HEK293T (cell line): ENCODE measurements at regions not wholly inside any gene's neighbourhood (a gene's known extent, or its start where the extent isn't known, plus 50 kb on each side); places are given as distances from the start of the nearest gene placed in this dataset.

Experiments used
- CTCF ChIA-PET: fragments of 350-600 bp; formaldehyde crosslinking; extraction: SDS; loops from one replicate; lab custom pipeline; 2021; ENCODE audit warnings: antibody characterized with exemption, inconsistent platforms; lab: Yijun Ruan, JAX
- POLR2A ChIA-PET: fragments of 350-600 bp; formaldehyde crosslinking; extraction: SDS; loops from one replicate; lab custom pipeline; 2020; ENCODE audit warnings: antibody characterized with exemption, inconsistent platforms; lab: Yijun Ruan, JAX
- DNase-seq: peaks from one replicate; pipeline ENCODE4 v3.0.0; 2012; ENCODE audit warnings: mixed read lengths; ENCODE audit errors: extremely low spot score
- ARNT ChIP-seq: fragments of 450-650 bp; IDR thresholded peaks from 2 replicates; pipeline ENCODE4 v1.6.1; 2017; ENCODE audit warnings: mild to moderate bottlenecking
- BHLHE40 ChIP-seq: fragments of 450-650 bp; IDR thresholded peaks from 2 replicates; pipeline ENCODE4 v1.6.1; 2016; ENCODE audit warnings: mild to moderate bottlenecking, moderate library complexity, borderline replicate concordance
- CTBP1 ChIP-seq: fragments of 450-650 bp; IDR thresholded peaks from 2 replicates; pipeline ENCODE4 v1.6.1; 2016; ENCODE audit warnings: borderline replicate concordance
- ELF4 ChIP-seq: fragments of 450-650 bp; IDR thresholded peaks from 2 replicates; pipeline ENCODE4 v1.6.1; 2017; ENCODE audit warnings: antibody characterized with exemption
- FOXA1 ChIP-seq: fragments of 450-650 bp; IDR thresholded peaks from 2 replicates; pipeline ENCODE4 v1.6.1; 2016; ENCODE audit warnings: mild to moderate bottlenecking
- FOXK2 ChIP-seq: fragments of 450-650 bp; IDR thresholded peaks from 2 replicates; pipeline ENCODE4 v1.6.1; 2016; ENCODE audit warnings: mild to moderate bottlenecking
- FOXM1 ChIP-seq: fragments of 450-650 bp; IDR thresholded peaks from 2 replicates; pipeline ENCODE4 v1.6.1; 2017; ENCODE audit warnings: mild to moderate bottlenecking, borderline replicate concordance
- HDGF ChIP-seq: fragments of 450-650 bp; IDR thresholded peaks from 2 replicates; pipeline ENCODE4 v1.6.1; 2017; ENCODE audit warnings: antibody characterized with exemption, borderline replicate concordance
- L3MBTL2 ChIP-seq: fragments of 450-650 bp; conservative IDR thresholded peaks from 2 replicates; pipeline ENCODE4 v1.6.1; 2016; ENCODE audit warnings: mild to moderate bottlenecking
- LEF1 ChIP-seq: fragments of 450-650 bp; IDR thresholded peaks from 2 replicates; pipeline ENCODE4 v1.6.1; 2017; ENCODE audit warnings: mild to moderate bottlenecking, borderline replicate concordance
- NFRKB ChIP-seq: fragments of 450-650 bp; IDR thresholded peaks from 2 replicates; pipeline ENCODE4 v1.6.1; 2016; ENCODE audit warnings: mild to moderate bottlenecking, moderate library complexity
- SP1 ChIP-seq: fragments of 450-650 bp; IDR thresholded peaks from 2 replicates; pipeline ENCODE4 v1.6.1; 2017
- SUZ12 ChIP-seq: fragments of 450-650 bp; IDR thresholded peaks from 2 replicates; pipeline ENCODE4 v1.6.1; 2016; ENCODE audit warnings: mild to moderate bottlenecking
- TARDBP ChIP-seq: fragments of 450-650 bp; IDR thresholded peaks from 2 replicates; pipeline ENCODE4 v1.6.1; 2016
- ZNF384 ChIP-seq: fragments of 450-650 bp; IDR thresholded peaks from 2 replicates; pipeline ENCODE4 v1.6.1; 2016
- TF ChIP-seq, protein P1 (sequence below): fragments of 450-650 bp; IDR thresholded peaks from 2 replicates; pipeline ENCODE4 v1.6.1; 2016

DNA sequence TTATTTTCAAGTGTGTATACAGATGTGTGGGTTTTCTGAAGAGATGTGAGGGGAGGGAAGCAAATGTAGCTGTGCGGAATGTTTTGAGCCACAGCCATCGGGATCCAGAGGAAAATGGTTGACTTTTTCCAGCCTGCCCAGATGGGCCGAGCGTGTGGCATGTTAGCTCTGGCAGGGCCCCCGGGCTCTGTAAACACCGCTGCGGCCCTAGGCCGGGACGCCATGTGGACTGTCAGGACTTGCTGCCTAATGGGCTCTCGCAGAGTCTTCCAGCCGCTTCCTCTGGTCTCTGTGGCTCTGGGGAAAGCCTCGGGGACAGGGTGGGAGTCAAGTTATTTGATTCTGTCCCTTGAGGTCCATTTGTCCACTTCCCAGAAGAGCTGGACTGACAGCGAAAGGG is 109.6 kb upstream of the PTCH1 start:
- ChIA-PET CTCF (interaction anchor here (0.6 kb wide), 1 partner anchor 9 kb away, joined by 3 read pairs; no protein-coding TSS in a partner anchor), POLR2A (no interaction called here)
- DNase-seq, result no peak
- TF ChIP-seq TARDBP (no peak), HDGF (no peak), FOXA1 (no peak), SP1 (no peak), FOXM1 (no peak), ELF4 (no peak), BHLHE40 (no peak), LEF1 (no peak)
- TF ChIP-seq, protein P1, sequence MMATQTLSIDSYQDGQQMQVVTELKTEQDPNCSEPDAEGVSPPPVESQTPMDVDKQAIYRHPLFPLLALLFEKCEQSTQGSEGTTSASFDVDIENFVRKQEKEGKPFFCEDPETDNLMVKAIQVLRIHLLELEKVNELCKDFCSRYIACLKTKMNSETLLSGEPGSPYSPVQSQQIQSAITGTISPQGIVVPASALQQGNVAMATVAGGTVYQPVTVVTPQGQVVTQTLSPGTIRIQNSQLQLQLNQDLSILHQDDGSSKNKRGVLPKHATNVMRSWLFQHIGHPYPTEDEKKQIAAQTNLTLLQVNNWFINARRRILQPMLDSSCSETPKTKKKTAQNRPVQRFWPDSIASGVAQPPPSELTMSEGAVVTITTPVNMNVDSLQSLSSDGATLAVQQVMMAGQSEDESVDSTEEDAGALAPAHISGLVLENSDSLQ, result no peak

GRCh38 chr9:95623640-95624039 is 106.9 kb upstream of the PTCH1 start:
- no peak for TF ChIP-seq CTBP1
- TF ChIP-seq FOXM1, result no peak
- no peak for TF ChIP-seq SP1
- no peak for TF ChIP-seq SUZ12
- no peak for TF ChIP-seq L3MBTL2
- no peak for TF ChIP-seq FOXK2
- no peak for TF ChIP-seq ZNF384
- ChIA-PET CTCF (interaction anchor here (0.6 kb wide), 1 partner anchor 487 kb away, joined by 3 read pairs; no protein-coding TSS in a partner anchor), POLR2A (no interaction called here)
- DNase-seq, result no peak

- CTCF ChIA-PET, result no interaction called here
- POLR2A ChIA-PET, result no interaction called here
- DNase-seq, result no peak
- no peak for TF ChIP-seq NFRKB
- no peak for TF ChIP-seq SUZ12
- TF ChIP-seq FOXM1, result no peak
- TF ChIP-seq CTBP1, result no peak
- TF ChIP-seq ARNT, result no peak
- no peak for TF ChIP-seq HDGF
- TF ChIP-seq LEF1, result no peak
- no peak for TF ChIP-seq SP1
- no peak for TF ChIP-seq BHLHE40
- no peak for TF ChIP-seq ELF4
Observed at GRCh38 chr9:95620722-95621121, 104.0 kb upstream of the PTCH1 start.

DNA sequence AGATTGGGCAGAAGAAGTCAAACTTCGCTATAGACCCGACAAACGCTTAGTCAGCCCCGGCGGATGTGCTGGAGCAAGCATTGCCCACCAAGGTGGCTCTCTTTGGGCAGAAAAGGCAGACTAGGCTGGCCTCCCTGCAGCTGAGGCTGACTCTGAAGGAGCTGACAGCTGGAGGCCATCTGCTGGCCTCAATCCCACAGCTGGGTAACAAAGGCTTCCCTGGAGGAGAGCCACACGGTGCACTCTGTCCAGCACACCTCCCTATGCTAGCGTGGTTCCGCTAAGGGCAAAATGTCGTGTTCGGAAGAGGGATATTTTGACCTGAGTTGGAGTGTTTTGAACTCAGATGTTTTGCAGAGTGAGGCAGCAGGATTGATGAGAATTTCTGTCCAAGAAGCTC is 103.5 kb upstream of the PTCH1 start:
- CTCF ChIA-PET, result interaction anchor here (1.0 kb wide), 1 partner anchor 34 kb away, joined by 3 read pairs; no protein-coding TSS in a partner anchor
- no peak for DNase-seq
- TF ChIP-seq BHLHE40 (no peak), SUZ12 (no peak), CTBP1 (no peak), FOXM1 (no peak), HDGF (no peak), FOXA1 (no peak), LEF1 (no peak), ARNT (no peak), ELF4 (no peak), SP1 (no peak), L3MBTL2 (no peak), ZNF384 (no peak), NFRKB (no peak), TARDBP (no peak), FOXK2 (no peak)
- TF ChIP-seq, protein P1, result no peak
- POLR2A ChIA-PET, result no interaction called here

GRCh38 chr9:95615246-95615645 is 98.5 kb upstream of the PTCH1 start:
- POLR2A ChIA-PET, result no interaction called here
- TF ChIP-seq, protein P1, result no peak
- TF ChIP-seq SUZ12 (no peak), HDGF (no peak), FOXK2 (no peak), L3MBTL2 (no peak), CTBP1 (no peak), ARNT (no peak), FOXM1 (no peak), ZNF384 (no peak), TARDBP (no peak), FOXA1 (no peak), ELF4 (no peak), SP1 (no peak)
- CTCF ChIA-PET, result no interaction called here
- no peak for DNase-seq

DNA sequence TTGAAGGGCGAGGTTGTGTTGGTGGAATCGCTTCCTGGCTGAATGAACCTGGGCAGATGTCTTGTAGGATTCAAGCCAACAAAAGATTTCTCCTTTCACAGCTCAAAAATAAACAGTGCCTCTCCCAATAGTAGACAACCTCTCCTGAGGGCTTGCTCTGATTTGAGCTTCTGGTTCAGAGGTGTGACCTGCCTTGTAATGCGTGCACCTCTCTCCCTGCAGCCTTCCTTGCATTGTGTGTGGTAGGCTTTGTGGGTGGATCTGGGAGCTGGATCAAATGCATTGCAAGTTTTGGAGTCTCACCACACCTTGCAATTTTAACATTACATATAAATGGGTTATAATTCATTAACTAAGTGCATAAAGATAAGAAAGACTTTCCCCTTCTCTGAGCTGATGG is 96.9 kb upstream of the PTCH1 start:
- CTCF ChIA-PET, result no interaction called here

More for the DNA sequence above, 96.9 kb upstream of the PTCH1 start:
- POLR2A ChIA-PET, result no interaction called here
- no peak for TF ChIP-seq ZNF384
- TF ChIP-seq NFRKB, result no peak
- TF ChIP-seq FOXA1, result no peak
- TF ChIP-seq, protein P1, result no peak
- no peak for TF ChIP-seq SUZ12
- DNase-seq, result no peak
